GM12878 (cell line): ENCODE measurements at regions not wholly inside any gene's neighbourhood (a gene's known extent, or its start where the extent isn't known, plus 50 kb on each side); places are given as distances from the start of the nearest gene placed in this dataset.

ENCODE experiments used
- CBX3 ChIP-seq: fragments of 200-600 bp; sonication (generic); IDR thresholded peaks from 2 replicates; pipeline ENCODE4 v1.6.1; 2016; ENCODE audit warnings: low read depth, borderline replicate concordance
- CTCF ChIP-seq, 3 experiments: IDR thresholded peaks in 2 of 3; conservative IDR thresholded peaks in 1 of 3; 2 replicates each; pipeline ENCODE4 v1.5.1; 2011; ENCODE audit warnings: low read depth in 3 of 3, low read length in 3 of 3, mild to moderate bottlenecking in 3 of 3, control low read depth in 2 of 3, moderate library complexity in 2 of 3, inconsistent platforms in 1 of 3, mixed read lengths in 1 of 3; ENCODE audit not compliant: control insufficient read depth in 2 of 3, insufficient read depth in 1 of 3; ENCODE audit errors: extremely low read depth in 1 of 3
- E2F4 ChIP-seq: IDR thresholded peaks from 2 replicates; pipeline ENCODE4 v1.6.1; 2012; ENCODE audit warnings: low read depth, low read length, improper control_type of control experiment
- EZH2 ChIP-seq: IDR thresholded peaks from 2 replicates; pipeline ENCODE4 v1.6.1; 2012; ENCODE audit warnings: low read depth, mild to moderate bottlenecking, control low read depth, inconsistent platforms, low read length, borderline replicate concordance; ENCODE audit not compliant: control insufficient read depth
- MXI1 ChIP-seq: fragments of 150-350 bp; IDR thresholded peaks from 2 replicates; pipeline ENCODE4 v1.6.1; 2011; ENCODE audit warnings: low read depth, mild to moderate bottlenecking, inconsistent platforms, low read length, improper control_type of control experiment
- SUZ12 ChIP-seq: fragments of 200-600 bp; sonication (generic); IDR thresholded peaks from one replicate; pipeline ENCODE4 v1.6.1; 2018; ENCODE audit warnings: antibody characterized with exemption, mild to moderate bottlenecking; ENCODE audit not compliant: unreplicated experiment
- YY1 ChIP-seq: IDR thresholded peaks from 2 replicates; pipeline ENCODE4 v1.6.1; 2011; ENCODE audit warnings: low read depth, mild to moderate bottlenecking, low read length
- ZBTB33 ChIP-seq: fragments of 450-650 bp; IDR thresholded peaks from 2 replicates; pipeline ENCODE4 v1.6.1; 2017; ENCODE audit warnings: mild to moderate bottlenecking

GRCh38 chr3:30300809-30301208, 305.6 kb upstream of the TGFBR2 start:
- TF ChIP-seq CTCF (IDR thresholded peaks at IDR 0.05 in 2 of 3, conservative IDR thresholded peaks at IDR 0.05 in 1 of 3; ENCODE audit: control insufficient read depth in 2 of 3, extremely low read depth in 1 of 3, insufficient read depth in 1 of 3, low read depth in 3 of 3, low read length in 3 of 3) (no peak), YY1 (no peak), MXI1 (no peak), CBX3 (no peak), SUZ12 (no peak), E2F4 (no peak), ZBTB33 (no peak), EZH2 (no peak)
